Keratinocyte (primary cell): ENCODE measurements at regions not wholly inside any gene's neighbourhood (a gene's known extent, or its start where the extent isn't known, plus 50 kb on each side); places are given as distances from the start of the nearest gene placed in this dataset.
A peak's percentile ranks its signal among the peaks of the same experiment; 100 is the strongest.

ENCODE experiments used
- DNase-seq: peaks from one replicate; pipeline ENCODE4 v3.0.0-alpha.2; 2011; ENCODE audit warnings: low read depth, missing footprints, low spot score
- FAIRE-seq: peaks from 2 replicates; lab custom pipeline; 2011; peaks lifted over from hg19 to GRCh38; lab: Jason Lieb, UNC
- H2AFZ ChIP-seq: 2 replicates; pipeline ENCODE4 v1.6.0; 2012; ENCODE audit warnings: low read length, control low read depth, inconsistent platforms; ENCODE audit not compliant: control insufficient read depth
- H3K27ac ChIP-seq: 2 replicates; pipeline ENCODE4 v1.5.1; 2011; ENCODE audit warnings: low read length; ENCODE audit not compliant: control insufficient read depth, insufficient read depth
- H3K27me3 ChIP-seq: 3 replicates; pipeline ENCODE4 v1.6.0; 2011; ENCODE audit warnings: low read length; ENCODE audit not compliant: control insufficient read depth, insufficient read depth; ENCODE audit errors: extremely low read depth
- H3K36me3 ChIP-seq, 2 experiments: 2 replicates in 1 of 2; 3 replicates in 1 of 2; pipeline ENCODE4 v1.5.1; 2011; ENCODE audit warnings: low read length in 2 of 2, mild to moderate bottlenecking in 1 of 2; ENCODE audit not compliant: control insufficient read depth in 2 of 2, insufficient read depth in 2 of 2; ENCODE audit errors: extremely low read depth in 1 of 2
- H3K4me1 ChIP-seq: 3 replicates; pipeline ENCODE4 v1.5.1; 2011; ENCODE audit warnings: low read length; ENCODE audit not compliant: control insufficient read depth, insufficient read depth; ENCODE audit errors: extremely low read depth
- H3K4me2 ChIP-seq: 3 replicates; pipeline ENCODE4 v1.6.0; 2011; ENCODE audit warnings: low read depth, low read length; ENCODE audit not compliant: control insufficient read depth, insufficient read depth; ENCODE audit errors: extremely low read depth
- H3K4me3 ChIP-seq, 3 experiments: fragments of 200-600 bp in 1 of 3; sonication (generic) in 1 of 3; 2 replicates in 2 of 3; 3 replicates in 1 of 3; pipeline ENCODE4 v1.5.1; 2011 to 2016; ENCODE audit warnings: low read length in 3 of 3, mild to moderate bottlenecking in 3 of 3, control low read depth in 2 of 3, inconsistent platforms in 1 of 3, low read depth in 1 of 3, mixed read lengths in 1 of 3, mixed run types in 1 of 3, moderate library complexity in 1 of 3; ENCODE audit not compliant: control insufficient read depth in 2 of 3, insufficient read depth in 2 of 3; ENCODE audit errors: extremely low read depth in 1 of 3
- H3K79me2 ChIP-seq: 2 replicates; pipeline ENCODE4 v1.6.0; 2012; ENCODE audit warnings: low read length; ENCODE audit not compliant: control insufficient read depth, insufficient read depth
- H3K9ac ChIP-seq: 3 replicates; pipeline ENCODE4 v1.6.0; 2011; ENCODE audit warnings: low read length; ENCODE audit not compliant: control insufficient read depth, insufficient read depth; ENCODE audit errors: extremely low read depth
- H3K9me1 ChIP-seq: 3 replicates; pipeline ENCODE4 v1.6.0; 2011; ENCODE audit warnings: low read length; ENCODE audit not compliant: control insufficient read depth, insufficient read depth; ENCODE audit errors: extremely low read depth
- H3K9me3 ChIP-seq: 2 replicates; pipeline ENCODE4 v1.5.1; 2012; ENCODE audit warnings: low read depth, low read length; ENCODE audit not compliant: control insufficient read depth
- H4K20me1 ChIP-seq: 3 replicates; pipeline ENCODE4 v1.6.0; 2011; ENCODE audit warnings: low read length; ENCODE audit not compliant: control insufficient read depth, insufficient read depth; ENCODE audit errors: extremely low read depth
- EZH2 ChIP-seq: IDR thresholded peaks from one replicate; pipeline ENCODE4 v1.6.1; 2012; ENCODE audit warnings: inconsistent platforms, mild to moderate bottlenecking, low read length, moderate library complexity
- dilution Hi-C: fragments of 300-500 bp; cut with MboI; formaldehyde crosslinking; loops from one replicate; pipeline ENCODE4 v1.7.0; 2020; ENCODE audit warnings: low sequenced_read_pairs; ENCODE audit not compliant: extremely low pct_ligation_motif_present
- TF ChIP-seq, protein P1 (sequence below), 3 experiments: IDR thresholded peaks in 1 of 3; conservative IDR thresholded peaks in 1 of 3; optimal IDR thresholded peaks in 1 of 3; 2 replicates in 2 of 3; 3 replicates in 1 of 3; pipeline versions ENCODE3 to v1.5.1; 2011; ENCODE audit warnings: low read length in 3 of 3, mild to moderate bottlenecking in 3 of 3, moderate library complexity in 2 of 3, control low read depth in 1 of 3, inconsistent platforms in 1 of 3; ENCODE audit not compliant: insufficient read depth in 2 of 3; ENCODE audit errors: extremely low read depth in 1 of 3

- no peaks in the 10 kb centered on the region for H3K9me3 ChIP-seq
Observed at GRCh38 chr2:61769093-61769675, 84.7 kb downstream of the FAM161A start.

DNA sequence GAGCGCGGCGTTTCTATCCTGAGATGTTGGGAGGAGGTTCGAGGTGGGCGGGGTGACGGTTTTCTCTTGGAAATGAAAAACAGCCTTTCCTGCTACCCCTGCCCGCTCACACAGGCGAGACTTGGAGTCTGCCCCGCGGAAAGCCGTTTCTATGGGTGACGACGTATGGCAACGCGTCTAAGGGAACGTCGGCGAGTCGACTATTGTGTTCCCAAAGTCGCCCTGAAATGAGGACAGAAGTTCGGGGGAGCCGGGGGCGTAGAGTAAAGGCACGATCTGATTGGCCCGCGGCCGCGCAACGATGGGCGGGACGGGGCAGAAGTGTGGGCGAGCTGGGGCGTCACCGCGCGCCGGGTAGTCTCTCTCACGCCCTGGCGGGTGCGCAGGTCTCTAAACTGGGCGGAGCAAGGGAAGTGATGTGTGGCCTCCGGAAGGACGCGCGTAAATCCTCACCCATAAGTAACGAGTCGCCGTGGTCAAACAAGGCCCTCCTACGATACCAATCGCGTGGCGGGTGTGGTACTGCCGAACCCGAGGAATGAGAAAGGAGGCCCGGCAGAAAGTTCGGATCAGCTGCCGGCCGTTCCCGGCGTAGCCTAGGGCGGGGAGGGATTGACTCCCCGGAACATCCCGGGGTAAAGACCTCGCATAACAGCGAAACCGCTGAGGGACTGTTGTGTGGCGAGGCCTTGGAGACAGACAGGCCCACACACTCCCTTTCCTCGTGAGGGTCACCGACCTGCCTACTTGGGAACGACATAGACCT is 89.6 kb downstream of the FAM161A start:
- peak; percentile 87 for DNase-seq
- TF ChIP-seq EZH2: no peak
- TF ChIP-seq, protein P1, sequence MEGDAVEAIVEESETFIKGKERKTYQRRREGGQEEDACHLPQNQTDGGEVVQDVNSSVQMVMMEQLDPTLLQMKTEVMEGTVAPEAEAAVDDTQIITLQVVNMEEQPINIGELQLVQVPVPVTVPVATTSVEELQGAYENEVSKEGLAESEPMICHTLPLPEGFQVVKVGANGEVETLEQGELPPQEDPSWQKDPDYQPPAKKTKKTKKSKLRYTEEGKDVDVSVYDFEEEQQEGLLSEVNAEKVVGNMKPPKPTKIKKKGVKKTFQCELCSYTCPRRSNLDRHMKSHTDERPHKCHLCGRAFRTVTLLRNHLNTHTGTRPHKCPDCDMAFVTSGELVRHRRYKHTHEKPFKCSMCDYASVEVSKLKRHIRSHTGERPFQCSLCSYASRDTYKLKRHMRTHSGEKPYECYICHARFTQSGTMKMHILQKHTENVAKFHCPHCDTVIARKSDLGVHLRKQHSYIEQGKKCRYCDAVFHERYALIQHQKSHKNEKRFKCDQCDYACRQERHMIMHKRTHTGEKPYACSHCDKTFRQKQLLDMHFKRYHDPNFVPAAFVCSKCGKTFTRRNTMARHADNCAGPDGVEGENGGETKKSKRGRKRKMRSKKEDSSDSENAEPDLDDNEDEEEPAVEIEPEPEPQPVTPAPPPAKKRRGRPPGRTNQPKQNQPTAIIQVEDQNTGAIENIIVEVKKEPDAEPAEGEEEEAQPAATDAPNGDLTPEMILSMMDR (optimal IDR thresholded peaks at IDR 0.05 in 1 of 3, IDR thresholded peaks at IDR 0.05 in 1 of 3, conservative IDR thresholded peaks at IDR 0.05 in 1 of 3; ENCODE audit: extremely low read depth in 1 of 3, insufficient read depth in 2 of 3, low read length in 3 of 3): no peak
- Histone ChIP-seq H3K4me2 (peak overlapping the region; percentile 70), H3K4me3 (peak overlapping the region; percentile 66 to 80 (median 73)), H2AFZ (peak overlapping the region; percentile 79), H3K9ac (peak overlapping the region; percentile 93), H3K79me2 (no peaks in the 10 kb centered on the region), H4K20me1 (no peaks in the 10 kb centered on the region), H3K4me1 (peaks cover 17% of the 10 kb centered on the region), H3K27me3 (no peaks in the 10 kb centered on the region), H3K9me1 (no peaks in the 10 kb centered on the region), H3K27ac (peak overlapping the region; percentile 95), H3K9me3 (no peaks in the 10 kb centered on the region), H3K36me3 (no peaks in the 10 kb centered on the region)
- peak; percentile 64 for FAIRE-seq
- dilution Hi-C loops: no loop called here

More at GRCh38 chr2:61769093-61769675, 84.7 kb downstream of the FAM161A start:
- Histone ChIP-seq H2AFZ (no peak overlapping the region), H3K79me2 (no peaks in the 10 kb centered on the region), H4K20me1 (no peaks in the 10 kb centered on the region), H3K36me3 (no peaks in the 10 kb centered on the region), H3K27ac (no peak overlapping the region), H3K9me1 (no peaks in the 10 kb centered on the region), H3K27me3 (no peaks in the 10 kb centered on the region), H3K4me1 (peaks cover 18% of the 10 kb centered on the region), H3K4me3 (no peak overlapping the region), H3K4me2 (no peak overlapping the region), H3K9ac (no peak overlapping the region)
- no peak for TF ChIP-seq EZH2
- TF ChIP-seq, protein P1 (optimal IDR thresholded peaks at IDR 0.05 in 1 of 3, IDR thresholded peaks at IDR 0.05 in 1 of 3, conservative IDR thresholded peaks at IDR 0.05 in 1 of 3; ENCODE audit: extremely low read depth in 1 of 3, insufficient read depth in 2 of 3, low read length in 3 of 3): no peak
- dilution Hi-C loops: no loop called here
- no peak for FAIRE-seq
- no peak for DNase-seq
